ENCODE measurements at regions not wholly inside any gene's neighbourhood (a gene's known extent, or its start where the extent isn't known, plus 50 kb on each side); places are given as distances from the start of the nearest gene placed in this dataset.

GRCh38 chr16:85971902-85972638, 73.1 kb downstream of the IRF8 start:
- DNase-seq (ENCODE audit: low spot score), result no peak

GRCh38 chr16:85974428-85975375, 75.7 kb downstream of the IRF8 start:
- no peak for DNase-seq (ENCODE audit: low spot score)

- DNase-seq (ENCODE audit: low spot score), result no peak
These were observed 76.6 kb downstream of the IRF8 start for GRCh38 chr16:85975451-85975981.

GRCh38 chr16:85978291-85978775, 79.4 kb downstream of the IRF8 start:
- no peak for DNase-seq (ENCODE audit: low spot score)

- no peak for DNase-seq (ENCODE audit: low spot score)
These were observed 80.0 kb downstream of the IRF8 start for GRCh38 chr16:85978976-85979375.

GRCh38 chr16:85979605-85980004, 80.6 kb downstream of the IRF8 start:
- no peak for DNase-seq (ENCODE audit: low spot score)

- no peak for DNase-seq (ENCODE audit: low spot score)
These were observed 81.7 kb downstream of the IRF8 start for GRCh38 chr16:85980686-85981085.

GRCh38 chr16:85981826-85982562, 83.0 kb downstream of the IRF8 start:
- DNase-seq (ENCODE audit: low spot score), result no peak

GRCh38 chr16:85982563-85982939, 83.6 kb downstream of the IRF8 start:
- DNase-seq (ENCODE audit: low spot score), result no peak

GRCh38 chr16:85983064-85983463, 84.1 kb downstream of the IRF8 start:
- no peak for DNase-seq (ENCODE audit: low spot score)

GRCh38 chr16:85983606-85984230, 84.8 kb downstream of the IRF8 start:
- DNase-seq (ENCODE audit: low spot score), result no peak

GRCh38 chr16:85984231-85984880, 85.4 kb downstream of the IRF8 start:
- no peak for DNase-seq (ENCODE audit: low spot score)

GRCh38 chr16:85984947-85985451, 86.0 kb downstream of the IRF8 start:
- peak; percentile 42 for DNase-seq (ENCODE audit: low spot score)

GRCh38 chr16:85986931-85987749, 88.2 kb downstream of the IRF8 start:
- peak; percentile 88 for DNase-seq (ENCODE audit: low spot score)

GRCh38 chr16:85987750-85988078, 88.8 kb downstream of the IRF8 start:
- no peak for DNase-seq (ENCODE audit: low spot score)

GRCh38 chr16:85988306-85988705, 89.3 kb downstream of the IRF8 start:
- no peak for DNase-seq (ENCODE audit: low spot score)

- peak; percentile 77 for DNase-seq (ENCODE audit: low spot score)
These were observed 89.9 kb downstream of the IRF8 start for GRCh38 chr16:85988723-85989313.

- DNase-seq (ENCODE audit: low spot score), result no peak
These were observed 90.4 kb downstream of the IRF8 start for GRCh38 chr16:85989376-85989775.

GRCh38 chr16:85989863-85990643, 91.1 kb downstream of the IRF8 start:
- DNase-seq (ENCODE audit: low spot score), result no peak

Measured in germinal center (tissue), 1 donor.